ENCODE measurements at regions not wholly inside any gene's neighbourhood (a gene's known extent, or its start where the extent isn't known, plus 50 kb on each side); places are given as distances from the start of the nearest gene placed in this dataset.

DNA sequence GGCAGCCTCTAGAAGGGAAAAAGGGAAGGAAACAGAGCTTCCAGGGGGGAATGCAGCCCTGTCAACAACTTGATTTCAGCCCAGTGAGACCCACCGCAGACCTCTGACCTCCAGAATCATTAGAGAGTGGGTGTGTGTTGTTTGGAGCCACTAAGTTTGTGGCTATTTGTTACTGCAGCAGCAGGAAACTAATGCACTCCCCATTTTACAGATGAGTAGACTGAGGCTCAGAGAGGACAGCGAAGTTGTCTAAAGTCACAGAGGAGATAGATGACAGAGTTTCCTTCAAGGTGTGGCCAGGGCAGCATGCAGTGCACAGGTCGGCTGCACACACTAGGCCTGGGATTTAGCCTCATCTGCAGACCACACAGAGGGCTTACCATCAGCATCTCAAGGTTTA is 81.8 kb upstream of the ALDH1L1 start:
- TF ChIP-seq, protein P1, sequence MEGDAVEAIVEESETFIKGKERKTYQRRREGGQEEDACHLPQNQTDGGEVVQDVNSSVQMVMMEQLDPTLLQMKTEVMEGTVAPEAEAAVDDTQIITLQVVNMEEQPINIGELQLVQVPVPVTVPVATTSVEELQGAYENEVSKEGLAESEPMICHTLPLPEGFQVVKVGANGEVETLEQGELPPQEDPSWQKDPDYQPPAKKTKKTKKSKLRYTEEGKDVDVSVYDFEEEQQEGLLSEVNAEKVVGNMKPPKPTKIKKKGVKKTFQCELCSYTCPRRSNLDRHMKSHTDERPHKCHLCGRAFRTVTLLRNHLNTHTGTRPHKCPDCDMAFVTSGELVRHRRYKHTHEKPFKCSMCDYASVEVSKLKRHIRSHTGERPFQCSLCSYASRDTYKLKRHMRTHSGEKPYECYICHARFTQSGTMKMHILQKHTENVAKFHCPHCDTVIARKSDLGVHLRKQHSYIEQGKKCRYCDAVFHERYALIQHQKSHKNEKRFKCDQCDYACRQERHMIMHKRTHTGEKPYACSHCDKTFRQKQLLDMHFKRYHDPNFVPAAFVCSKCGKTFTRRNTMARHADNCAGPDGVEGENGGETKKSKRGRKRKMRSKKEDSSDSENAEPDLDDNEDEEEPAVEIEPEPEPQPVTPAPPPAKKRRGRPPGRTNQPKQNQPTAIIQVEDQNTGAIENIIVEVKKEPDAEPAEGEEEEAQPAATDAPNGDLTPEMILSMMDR (IDR thresholded peaks at IDR 0.05; ENCODE audit: low read depth, low read length, missing control alignments): no peak
- DNase-seq (ENCODE audit: low read depth): no peak
- H3K4me3 ChIP-seq (ENCODE audit: low read depth, low read length): no peak overlapping the region

DNA sequence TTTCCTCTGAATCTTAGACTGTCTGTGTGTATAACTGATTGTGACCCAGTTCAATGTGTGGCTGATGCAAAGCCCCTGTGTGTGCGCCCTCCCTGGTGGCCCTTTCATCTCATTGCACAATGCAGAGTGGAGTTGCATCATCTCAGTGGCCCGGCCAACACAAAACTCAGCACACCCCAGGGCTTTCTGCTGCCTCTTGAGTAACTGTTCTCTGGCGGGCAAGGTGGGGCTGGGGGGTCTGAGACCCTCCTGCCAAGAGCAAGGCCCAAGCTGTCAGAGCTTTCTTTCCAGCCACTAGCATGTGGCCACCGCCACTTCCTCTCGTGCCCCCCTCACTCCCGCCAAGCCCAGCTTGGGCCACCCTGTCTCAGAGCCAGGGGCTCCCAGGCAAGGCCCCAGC is 80.7 kb upstream of the ALDH1L1 start:
- no peak overlapping the region for H3K4me3 ChIP-seq (ENCODE audit: low read depth, low read length)
- DNase-seq (ENCODE audit: low read depth): no peak
- TF ChIP-seq, protein P1 (IDR thresholded peaks at IDR 0.05; ENCODE audit: low read depth, low read length, missing control alignments): peak; percentile 14

DNA sequence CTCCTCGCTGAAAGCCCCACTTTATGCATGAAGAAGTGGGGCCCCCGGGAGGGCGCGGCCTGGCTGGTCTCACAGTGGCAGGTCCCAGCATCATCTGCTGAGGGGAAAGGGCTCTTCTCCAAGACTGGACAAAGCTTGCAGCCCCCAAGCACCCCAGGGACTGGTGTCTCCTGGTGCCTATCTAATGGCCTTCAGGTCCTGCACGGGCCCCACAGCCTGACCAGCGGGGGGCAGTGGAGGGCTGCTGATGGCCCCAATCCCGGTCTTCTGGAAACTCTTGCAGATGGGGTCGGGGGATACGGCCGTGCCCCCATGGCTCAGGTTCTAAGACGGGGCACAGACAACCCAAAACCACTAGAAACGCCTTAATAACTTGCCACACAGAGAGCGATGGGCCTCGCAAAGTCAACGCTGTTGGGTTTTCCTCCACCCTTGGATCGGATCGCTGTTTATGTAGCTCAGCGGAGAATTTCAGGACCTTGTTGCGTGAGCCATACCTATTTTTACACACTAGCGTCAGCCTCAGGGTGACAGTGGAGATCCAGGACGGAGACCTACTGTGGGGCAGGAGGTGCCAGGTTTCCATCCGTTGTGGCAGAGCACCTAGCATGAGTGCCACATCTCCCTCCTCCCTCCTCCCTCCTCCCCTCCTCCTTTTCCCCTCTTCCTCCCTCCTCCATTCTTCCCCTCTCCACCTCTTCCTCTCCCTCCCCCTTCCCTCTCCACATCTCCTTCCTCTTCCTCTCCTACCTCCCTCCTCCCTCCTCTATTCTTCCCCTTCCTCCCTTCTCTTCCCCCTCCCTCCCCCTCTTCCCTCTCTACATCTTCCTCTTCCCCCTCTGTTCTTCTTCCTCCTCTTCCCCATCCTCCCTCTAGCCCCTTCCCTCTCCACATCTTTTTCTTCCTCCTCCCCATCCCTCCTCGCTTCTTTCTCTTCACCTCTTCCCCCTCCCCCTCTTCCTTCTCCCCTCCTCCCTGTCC is 79.3 kb upstream of the ALDH1L1 start:
- no peak for DNase-seq (ENCODE audit: low read depth)
- TF ChIP-seq, protein P1 (IDR thresholded peaks at IDR 0.05; ENCODE audit: low read depth, low read length, missing control alignments): peak; percentile 44
- no peak overlapping the region for H3K4me3 ChIP-seq (ENCODE audit: low read depth, low read length)

DNA sequence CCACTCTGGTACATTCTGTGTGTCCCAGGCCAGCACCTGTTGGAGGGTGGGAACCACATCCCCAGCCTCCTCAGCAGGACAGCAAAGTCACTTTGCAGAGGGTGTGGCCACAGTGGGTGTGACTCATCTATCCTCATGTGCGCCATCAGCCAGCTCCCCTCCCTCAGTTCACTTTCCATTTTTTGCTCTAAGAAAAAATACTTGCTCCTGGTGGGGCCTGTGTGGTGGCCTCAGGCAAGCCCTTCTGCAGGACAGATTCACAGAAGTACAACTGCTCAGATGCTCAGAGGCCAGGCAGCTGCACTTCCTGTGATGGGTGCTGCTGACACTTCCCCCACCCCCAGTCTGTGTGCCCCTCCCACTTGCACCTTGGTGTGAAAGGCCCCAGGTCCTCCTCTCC is 78.3 kb upstream of the ALDH1L1 start:
- TF ChIP-seq, protein P1 (IDR thresholded peaks at IDR 0.05; ENCODE audit: low read depth, low read length, missing control alignments): no peak
- no peak for DNase-seq (ENCODE audit: low read depth)

DNA sequence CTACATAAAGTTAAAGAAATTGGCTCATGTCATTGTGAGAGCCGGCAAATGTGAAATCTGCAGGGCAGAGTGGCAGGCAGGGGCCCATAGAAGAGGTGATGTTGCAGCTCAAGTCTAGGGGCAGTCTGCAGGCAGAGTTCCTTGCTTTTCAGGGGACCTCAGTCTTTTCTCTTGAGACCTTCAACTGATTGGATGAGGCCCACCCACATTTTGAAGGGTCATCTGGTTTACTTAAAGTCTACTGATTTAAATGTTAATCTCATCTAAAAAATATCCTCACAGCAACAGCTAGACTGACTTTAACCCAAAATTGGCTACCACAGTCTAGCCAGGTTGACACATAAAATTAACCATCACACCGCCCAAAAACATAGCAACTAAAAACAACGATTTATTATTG is 77.6 kb upstream of the ALDH1L1 start:
- no peak for DNase-seq (ENCODE audit: low read depth)
- H3K4me3 ChIP-seq (ENCODE audit: low read depth, low read length): no peak overlapping the region
- TF ChIP-seq, protein P1 (IDR thresholded peaks at IDR 0.05; ENCODE audit: low read depth, low read length, missing control alignments): no peak

More for the DNA sequence above, 78.3 kb upstream of the ALDH1L1 start:
- H3K4me3 ChIP-seq (ENCODE audit: low read depth, low read length): no peak overlapping the region

DNA sequence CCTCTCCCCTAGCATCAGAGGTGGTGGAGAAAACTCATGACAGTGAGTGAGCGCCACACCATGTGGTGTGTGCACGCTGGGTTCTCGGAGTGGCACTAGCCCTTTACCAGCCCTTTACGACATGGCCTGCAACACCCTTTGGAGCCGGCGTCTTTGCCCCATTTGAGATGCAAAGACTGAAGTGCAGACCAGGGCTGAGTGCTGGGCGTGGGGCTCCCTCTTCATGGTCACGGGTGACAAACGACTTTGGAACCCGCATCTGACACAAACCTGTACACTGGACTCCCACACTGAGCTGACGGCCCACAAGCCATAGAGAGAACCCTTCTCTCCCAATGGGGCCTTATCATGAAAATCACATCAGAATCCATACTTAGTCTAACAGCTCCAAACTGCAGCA is 76.8 kb upstream of the ALDH1L1 start:
- TF ChIP-seq, protein P1 (IDR thresholded peaks at IDR 0.05; ENCODE audit: low read depth, low read length, missing control alignments): no peak
- DNase-seq (ENCODE audit: low read depth): no peak

More for the DNA sequence above, 76.8 kb upstream of the ALDH1L1 start:
- no peak overlapping the region for H3K4me3 ChIP-seq (ENCODE audit: low read depth, low read length)

All from GM12864 (cell line).